ENCODE measurements at regions not wholly inside any gene's neighbourhood (a gene's known extent, or its start where the extent isn't known, plus 50 kb on each side); places are given as distances from the start of the nearest gene placed in this dataset.

DNA sequence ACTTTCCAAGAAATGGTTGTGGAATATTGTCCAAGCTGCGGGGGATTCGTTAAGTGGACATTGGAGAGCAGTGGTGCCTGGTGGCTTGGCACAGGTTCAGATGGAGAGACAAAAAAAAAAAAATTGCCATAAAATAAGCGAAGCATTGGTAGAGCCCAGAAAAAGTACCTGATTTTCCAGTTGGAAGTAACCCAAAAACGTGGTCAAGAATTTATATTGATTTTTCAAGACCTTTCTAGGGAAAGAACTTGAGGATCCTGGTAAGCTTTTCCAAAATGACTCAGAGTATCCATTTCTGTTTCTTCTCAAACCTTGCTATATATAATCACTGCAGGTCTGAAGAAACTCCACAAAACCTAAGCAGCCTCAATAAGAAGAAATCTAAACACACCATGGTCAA, 94.6 kb downstream of the ING1 start:
- TF ChIP-seq, protein P1, sequence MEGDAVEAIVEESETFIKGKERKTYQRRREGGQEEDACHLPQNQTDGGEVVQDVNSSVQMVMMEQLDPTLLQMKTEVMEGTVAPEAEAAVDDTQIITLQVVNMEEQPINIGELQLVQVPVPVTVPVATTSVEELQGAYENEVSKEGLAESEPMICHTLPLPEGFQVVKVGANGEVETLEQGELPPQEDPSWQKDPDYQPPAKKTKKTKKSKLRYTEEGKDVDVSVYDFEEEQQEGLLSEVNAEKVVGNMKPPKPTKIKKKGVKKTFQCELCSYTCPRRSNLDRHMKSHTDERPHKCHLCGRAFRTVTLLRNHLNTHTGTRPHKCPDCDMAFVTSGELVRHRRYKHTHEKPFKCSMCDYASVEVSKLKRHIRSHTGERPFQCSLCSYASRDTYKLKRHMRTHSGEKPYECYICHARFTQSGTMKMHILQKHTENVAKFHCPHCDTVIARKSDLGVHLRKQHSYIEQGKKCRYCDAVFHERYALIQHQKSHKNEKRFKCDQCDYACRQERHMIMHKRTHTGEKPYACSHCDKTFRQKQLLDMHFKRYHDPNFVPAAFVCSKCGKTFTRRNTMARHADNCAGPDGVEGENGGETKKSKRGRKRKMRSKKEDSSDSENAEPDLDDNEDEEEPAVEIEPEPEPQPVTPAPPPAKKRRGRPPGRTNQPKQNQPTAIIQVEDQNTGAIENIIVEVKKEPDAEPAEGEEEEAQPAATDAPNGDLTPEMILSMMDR (IDR thresholded peaks at IDR 0.05), result no peak
- TF ChIP-seq POLR2A (IDR thresholded peaks at IDR 0.05) (no peak), POLR2AphosphoS5 (IDR thresholded peaks at IDR 0.05) (no peak)

Measured in upper lobe of left lung (tissue), 4 donors.